SKM-1 treated with dmso at 0.1 percent for 144 hours (cell line): ENCODE measurements at regions not wholly inside any gene's neighbourhood (a gene's known extent, or its start where the extent isn't known, plus 50 kb on each side); places are given as distances from the start of the nearest gene placed in this dataset.

Experiments used
- DNase-seq: peaks from one replicate; lab custom pipeline; 2025; ENCODE audit not compliant: unreplicated experiment; lab: John Stamatoyannopoulos, UW

DNA sequence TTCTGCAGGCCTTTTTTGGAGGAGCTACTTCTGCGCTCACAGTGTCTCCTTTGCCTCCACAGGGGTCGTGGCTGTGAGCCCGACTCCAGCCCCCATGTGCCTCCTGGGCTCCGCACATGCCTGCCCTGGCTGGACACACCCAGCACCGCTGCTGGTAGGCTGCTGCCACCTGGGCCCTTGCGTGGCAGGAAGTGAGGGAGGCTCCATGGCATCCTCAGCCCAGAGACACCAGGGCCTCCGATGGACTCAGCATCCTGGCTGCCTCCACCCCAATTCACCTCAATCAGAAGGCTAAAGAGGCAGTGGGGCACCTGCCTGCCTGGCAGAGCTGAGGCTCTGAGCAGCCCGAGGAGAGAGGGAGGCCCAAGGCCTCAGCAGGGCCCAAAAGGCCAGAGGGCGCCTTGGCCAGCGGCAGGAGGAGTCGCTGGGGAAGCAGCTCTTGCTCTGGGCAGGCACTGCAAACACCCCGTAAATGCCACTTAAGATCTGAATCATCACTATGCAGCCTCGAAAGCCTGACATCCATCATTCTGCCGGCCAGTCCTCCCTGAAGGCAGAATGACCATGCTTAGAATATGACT lies 68.3 kb upstream of the OTOS start:
- DNase-seq, result no peak

DNA sequence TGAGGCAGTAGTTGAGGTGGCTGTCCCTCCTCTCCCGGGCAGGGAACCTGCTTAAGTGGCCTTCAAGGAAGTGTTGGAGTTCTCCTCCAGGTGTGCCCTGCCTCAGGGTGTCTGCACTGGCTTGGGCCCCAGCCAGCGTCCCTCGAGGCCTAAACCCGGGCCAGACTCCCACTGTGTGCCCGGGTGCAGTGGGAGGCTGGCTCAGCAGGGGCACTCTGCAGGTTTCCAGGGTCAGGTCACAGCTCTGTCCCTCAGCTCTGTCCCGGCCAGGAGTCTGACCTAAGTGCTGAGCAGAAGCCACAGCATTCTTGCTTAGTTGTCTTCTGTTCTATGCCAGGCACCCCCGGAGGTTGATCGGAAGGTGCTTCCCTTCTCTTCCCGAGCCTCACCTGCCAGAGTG lies 69.0 kb upstream of the OTOS start:
- no peak for DNase-seq

DNA sequence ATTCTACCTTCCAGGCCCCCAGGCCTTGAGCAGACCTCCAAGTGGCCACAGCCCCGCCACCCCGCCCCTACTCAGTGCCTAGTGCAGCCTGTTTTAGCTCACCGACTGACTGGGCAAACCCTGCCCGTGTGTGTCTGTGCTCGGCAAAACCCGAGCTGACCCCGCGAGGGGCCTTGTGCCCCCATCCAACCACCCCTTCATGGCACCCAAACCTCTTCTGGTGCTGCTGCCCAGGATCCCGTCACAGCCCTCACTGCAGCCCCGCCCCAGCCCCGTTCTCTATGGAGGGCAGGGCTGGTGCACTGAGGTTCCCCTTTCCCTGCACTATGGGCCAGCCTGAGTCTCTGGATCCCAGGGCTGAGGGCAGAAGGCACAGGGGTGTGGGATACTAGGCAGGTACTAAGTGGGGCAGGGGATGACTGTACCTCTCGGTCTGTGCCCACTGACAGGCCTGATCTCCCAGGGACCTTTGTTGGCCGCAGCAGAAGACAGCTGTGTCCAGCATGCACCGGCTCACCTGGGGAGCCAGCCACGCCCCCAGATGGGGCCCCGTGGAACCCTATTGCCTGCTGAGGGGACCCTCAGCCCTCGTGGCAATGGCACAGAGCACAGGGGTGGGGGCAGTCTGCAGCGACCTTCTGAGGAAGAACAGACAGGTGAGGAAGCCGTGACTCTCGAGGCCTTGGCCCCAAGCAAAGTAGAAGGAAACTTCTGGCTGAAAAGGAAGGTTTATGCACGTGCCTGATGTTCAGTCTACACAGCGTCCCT lies 69.9 kb upstream of the OTOS start:
- no peak for DNase-seq

GRCh38 chr2:240211096-240211495 lies 70.6 kb upstream of the OTOS start:
- DNase-seq, result no peak

- no peak for DNase-seq
Measured at GRCh38 chr2:240211598-240212424, 71.4 kb upstream of the OTOS start.

DNA sequence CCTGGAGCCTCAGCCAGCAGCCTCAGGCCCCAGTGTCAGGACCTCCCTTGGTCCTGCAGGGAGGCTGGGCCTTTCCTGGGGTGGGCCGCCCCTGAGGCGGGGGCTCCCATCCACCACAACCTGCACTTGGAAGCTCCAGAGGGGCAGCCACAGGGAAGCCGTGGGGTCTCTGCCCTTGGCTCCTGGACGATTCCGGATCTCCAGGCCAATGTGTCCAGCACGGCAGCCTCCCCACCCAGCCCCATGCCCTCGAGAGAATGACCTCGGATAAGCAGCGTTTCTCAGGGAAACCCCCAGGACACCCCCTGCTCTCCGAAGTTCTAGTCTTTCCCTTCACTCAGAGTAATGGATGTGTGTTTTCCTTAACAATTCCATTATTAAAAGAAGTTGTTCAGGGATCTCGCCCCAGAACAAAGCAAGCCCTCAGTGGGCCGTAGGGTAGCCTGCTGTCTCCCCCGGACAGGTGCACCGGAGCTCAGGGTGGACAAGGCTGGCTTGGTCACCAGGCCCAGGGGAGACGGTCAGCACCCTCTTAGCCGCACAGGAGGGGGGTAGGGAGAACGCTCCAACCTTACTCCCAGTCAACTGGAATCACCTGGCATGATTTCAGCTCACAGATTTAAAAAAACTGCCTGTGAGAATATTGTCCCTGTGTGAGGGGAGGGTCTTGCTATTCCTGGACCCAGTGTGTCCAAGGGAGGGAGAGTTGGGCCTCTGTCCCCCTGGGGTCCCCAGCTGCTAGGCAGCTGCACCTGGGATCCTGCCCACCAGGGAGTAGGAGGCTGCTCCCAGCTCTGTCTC lies 72.2 kb upstream of the OTOS start:
- no peak for DNase-seq

- no peak for DNase-seq
Measured at GRCh38 chr2:240213226-240213475, 72.7 kb upstream of the OTOS start.

GRCh38 chr2:240213476-240214421 lies 73.3 kb upstream of the OTOS start:
- no peak for DNase-seq

DNA sequence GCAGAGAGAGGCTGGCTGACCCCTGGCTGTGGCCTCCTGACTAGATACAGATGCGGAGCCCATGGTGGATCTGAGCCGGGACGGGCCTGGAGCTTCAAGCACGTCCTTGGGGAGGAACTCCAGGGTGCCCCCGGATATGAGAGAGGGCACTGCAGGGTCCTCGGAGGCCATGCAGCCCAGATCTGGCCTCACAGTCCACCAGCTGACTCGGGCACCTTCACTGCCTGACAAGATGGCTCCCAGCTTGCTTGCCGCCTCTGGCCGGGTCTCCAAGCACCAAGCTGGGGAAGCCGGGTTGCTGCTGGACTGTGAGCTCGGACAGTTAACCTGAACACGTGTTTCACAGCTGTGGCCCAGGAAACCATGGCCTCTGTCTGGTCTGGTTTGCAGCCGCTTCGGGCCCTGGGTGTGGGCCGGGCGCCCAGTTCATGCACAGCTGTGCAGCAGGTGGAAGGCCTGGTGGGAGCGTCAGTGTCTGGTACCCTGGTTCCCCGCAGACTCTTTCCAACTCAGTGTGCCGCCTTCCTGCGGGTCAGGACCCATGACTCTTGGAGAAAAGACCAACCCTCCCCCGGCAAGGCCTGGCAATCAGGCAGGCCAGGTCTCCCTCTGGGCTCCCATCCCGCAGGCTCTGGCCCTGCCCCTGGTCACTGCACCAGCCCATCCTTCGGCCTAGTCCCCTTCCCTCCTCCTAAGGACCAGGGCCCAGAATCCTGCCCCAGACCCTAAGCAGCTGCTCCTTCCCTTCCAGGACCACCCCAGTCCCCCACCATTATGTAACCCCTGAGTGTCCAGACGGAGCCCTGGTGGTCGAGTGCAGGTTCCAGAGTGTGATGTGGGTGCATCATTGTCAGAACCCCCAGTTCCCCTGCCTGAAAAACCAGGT lies 74.6 kb upstream of the OTOS start:
- no peak for DNase-seq

- DNase-seq, result no peak
Measured at GRCh38 chr2:240215676-240216051, 75.2 kb upstream of the OTOS start.

DNA sequence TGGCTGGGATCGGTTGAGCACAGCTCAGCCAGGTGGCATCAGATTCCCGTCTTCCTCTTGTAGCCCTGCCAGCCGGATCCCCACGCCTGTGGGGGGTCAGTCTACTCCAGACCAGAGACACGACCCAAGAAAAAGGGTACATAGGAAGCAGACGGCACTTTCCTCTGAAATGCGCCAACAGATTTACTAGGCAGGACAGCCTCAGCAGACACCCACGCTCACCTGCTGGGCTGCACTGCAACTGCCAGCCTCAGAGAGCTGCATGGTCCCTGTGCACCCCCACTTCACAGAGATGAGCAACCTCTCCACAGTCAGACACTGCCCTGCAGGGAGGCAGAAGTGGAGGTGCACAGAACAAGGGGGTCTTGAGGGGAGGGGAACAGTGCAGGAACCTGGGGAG lies 75.7 kb upstream of the OTOS start:
- DNase-seq, result no peak

- no peak for DNase-seq
Measured at GRCh38 chr2:240217431-240218301, 77.2 kb upstream of the OTOS start.

GRCh38 chr2:240219208-240219890 lies 78.9 kb upstream of the OTOS start:
- DNase-seq, result no peak

GRCh38 chr2:240220371-240220770 lies 79.9 kb upstream of the OTOS start:
- DNase-seq, result no peak

DNA sequence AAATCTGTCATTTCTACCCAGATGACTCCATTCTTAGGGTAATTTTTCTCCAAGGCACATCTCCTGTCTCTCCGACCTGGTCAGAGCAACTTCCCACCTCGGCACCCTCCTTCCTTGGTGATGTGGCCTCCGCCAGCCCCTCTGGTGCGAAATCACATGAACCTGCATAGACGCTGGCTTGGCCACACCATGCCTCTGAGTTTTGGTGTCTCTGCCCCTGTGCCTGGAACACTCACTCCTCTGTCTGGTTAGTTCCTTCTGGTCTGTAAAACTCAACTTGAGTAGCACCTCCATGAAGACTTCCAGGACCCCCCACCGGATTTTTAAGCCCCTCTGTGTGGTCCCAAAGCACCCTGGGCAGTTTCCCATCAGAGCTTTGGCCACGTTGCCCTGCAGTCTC lies 83.2 kb upstream of the OTOS start:
- no peak for DNase-seq

DNA sequence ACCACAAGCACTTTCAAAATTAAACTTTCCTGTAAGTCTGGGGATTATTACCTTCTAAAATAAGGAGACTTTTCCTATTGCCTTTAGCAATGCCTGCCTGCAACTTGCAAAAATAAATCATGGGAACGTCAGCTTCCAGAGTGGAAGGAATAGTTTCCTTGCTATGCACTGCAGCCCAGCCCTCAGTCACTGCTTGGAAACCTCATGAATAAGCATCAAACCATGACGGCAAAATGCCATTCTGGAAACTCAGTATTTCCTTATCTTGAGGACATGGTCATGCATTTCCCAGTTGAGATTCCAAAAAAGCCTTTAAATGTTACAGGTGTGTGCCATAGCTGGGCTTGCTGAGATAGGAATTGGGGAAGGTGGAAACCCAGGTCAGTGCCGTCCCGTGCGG lies 84.2 kb upstream of the OTOS start:
- no peak for DNase-seq

DNA sequence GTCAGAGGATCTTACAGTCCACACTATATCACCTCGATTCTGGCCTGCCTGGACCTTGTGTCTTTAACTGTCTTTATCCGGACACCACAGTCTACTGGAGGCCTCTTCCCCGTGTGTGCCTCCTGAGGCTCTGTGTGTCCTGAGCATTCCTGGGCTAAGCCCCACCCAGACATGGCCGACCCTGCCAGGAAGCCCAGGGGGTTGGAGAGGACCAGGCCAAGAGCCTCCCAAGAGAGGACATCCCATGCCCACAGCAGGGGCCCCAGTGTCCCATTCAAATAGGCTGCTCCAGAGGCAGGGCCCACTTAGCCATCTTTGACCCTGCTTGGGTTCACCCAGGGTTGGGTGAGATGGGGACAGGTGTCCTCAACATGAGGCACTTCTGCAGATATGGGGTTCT lies 84.7 kb upstream of the OTOS start:
- DNase-seq, result no peak
